ENCODE measurements at regions not wholly inside any gene's neighbourhood (a gene's known extent, or its start where the extent isn't known, plus 50 kb on each side); places are given as distances from the start of the nearest gene placed in this dataset.

DNA sequence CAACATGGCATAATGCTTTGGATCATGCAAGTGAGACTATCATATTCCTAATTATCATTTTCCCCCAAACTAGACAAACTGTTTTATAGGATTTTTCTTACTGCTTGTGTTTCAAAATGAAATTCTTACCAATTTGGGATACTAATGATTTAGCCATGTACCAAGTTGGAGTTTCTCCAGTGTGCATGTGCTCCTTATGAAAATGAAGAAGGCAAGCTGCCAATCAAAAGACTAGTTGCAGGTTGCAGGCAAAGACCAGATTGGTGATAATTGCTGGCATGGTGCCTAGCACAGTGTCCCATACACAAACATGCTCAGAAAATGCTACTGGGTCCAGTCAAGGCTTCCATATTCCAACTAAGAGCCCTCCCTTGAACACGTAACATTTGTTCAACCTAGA lies 771.8 kb upstream of the FANCL start:
- H3K36me3 ChIP-seq, result no peaks in the 10 kb centered on the region
- H3K9me3 ChIP-seq, result no peaks in the 10 kb centered on the region
- no peak overlapping the region for H3K27ac ChIP-seq
- no peaks in the 10 kb centered on the region for H3K4me1 ChIP-seq
- H3K4me3 ChIP-seq, result no peak overlapping the region
- ATAC-seq (no peak), DNase-seq (no peak)
- TF ChIP-seq, protein P1, sequence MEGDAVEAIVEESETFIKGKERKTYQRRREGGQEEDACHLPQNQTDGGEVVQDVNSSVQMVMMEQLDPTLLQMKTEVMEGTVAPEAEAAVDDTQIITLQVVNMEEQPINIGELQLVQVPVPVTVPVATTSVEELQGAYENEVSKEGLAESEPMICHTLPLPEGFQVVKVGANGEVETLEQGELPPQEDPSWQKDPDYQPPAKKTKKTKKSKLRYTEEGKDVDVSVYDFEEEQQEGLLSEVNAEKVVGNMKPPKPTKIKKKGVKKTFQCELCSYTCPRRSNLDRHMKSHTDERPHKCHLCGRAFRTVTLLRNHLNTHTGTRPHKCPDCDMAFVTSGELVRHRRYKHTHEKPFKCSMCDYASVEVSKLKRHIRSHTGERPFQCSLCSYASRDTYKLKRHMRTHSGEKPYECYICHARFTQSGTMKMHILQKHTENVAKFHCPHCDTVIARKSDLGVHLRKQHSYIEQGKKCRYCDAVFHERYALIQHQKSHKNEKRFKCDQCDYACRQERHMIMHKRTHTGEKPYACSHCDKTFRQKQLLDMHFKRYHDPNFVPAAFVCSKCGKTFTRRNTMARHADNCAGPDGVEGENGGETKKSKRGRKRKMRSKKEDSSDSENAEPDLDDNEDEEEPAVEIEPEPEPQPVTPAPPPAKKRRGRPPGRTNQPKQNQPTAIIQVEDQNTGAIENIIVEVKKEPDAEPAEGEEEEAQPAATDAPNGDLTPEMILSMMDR (IDR thresholded peaks at IDR 0.05), result no peak
- H3K27me3 ChIP-seq (ENCODE audit: low read depth), result no peaks in the 10 kb centered on the region
- intact Hi-C loops (cut with DNase I), result no loop called here

DNA sequence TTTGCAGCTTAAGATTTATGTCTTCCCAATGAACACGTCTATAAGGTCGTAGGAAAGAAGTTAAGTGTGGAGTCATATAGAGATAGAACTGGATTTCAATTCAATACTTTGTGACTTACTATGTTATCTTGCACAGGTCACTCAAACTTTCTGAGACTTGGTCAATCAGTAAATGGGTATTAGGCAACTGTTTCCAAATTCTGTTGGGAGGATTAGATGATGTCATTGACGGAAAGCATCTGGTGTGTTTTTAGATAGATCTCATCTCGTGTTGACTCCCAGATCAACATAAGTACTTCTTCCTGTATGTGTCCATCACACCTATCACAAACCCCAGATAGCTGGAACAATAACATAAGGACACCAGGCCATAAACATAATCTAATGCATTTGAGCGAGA lies 771.1 kb upstream of the FANCL start:
- no peaks in the 10 kb centered on the region for H3K36me3 ChIP-seq
- TF ChIP-seq, protein P1 (IDR thresholded peaks at IDR 0.05), result no peak
- no peak overlapping the region for H3K4me3 ChIP-seq
- no peak for ATAC-seq
- H3K27me3 ChIP-seq (ENCODE audit: low read depth), result no peaks in the 10 kb centered on the region
- intact Hi-C loops (cut with DNase I), result no loop called here
- no peak overlapping the region for H3K27ac ChIP-seq
- no peaks in the 10 kb centered on the region for H3K4me1 ChIP-seq
- no peaks in the 10 kb centered on the region for H3K9me3 ChIP-seq
- DNase-seq, result no peak

DNA sequence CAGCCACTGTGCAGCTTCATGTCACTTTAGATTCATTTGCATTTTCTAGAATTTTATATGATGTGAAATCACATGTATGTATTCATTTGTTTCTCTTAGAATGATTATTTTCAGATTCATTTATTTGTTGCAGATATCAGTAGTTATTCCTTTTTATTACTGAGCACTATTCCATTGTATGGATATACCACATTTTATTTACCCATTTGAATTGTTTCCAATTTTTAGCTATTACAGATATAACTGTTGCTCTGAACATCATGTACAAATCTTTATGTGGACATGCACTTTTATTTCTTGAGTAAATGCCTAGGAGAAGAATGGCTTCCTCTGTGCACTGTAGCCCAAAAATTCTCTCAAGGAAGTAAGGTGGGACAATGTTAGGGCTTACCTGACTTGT lies 767.8 kb upstream of the FANCL start:
- Histone ChIP-seq H3K4me3 (no peak overlapping the region), H3K27me3 (ENCODE audit: low read depth) (no peaks in the 10 kb centered on the region), H3K4me1 (no peaks in the 10 kb centered on the region), H3K9me3 (no peaks in the 10 kb centered on the region), H3K27ac (no peak overlapping the region), H3K36me3 (no peaks in the 10 kb centered on the region)
- TF ChIP-seq, protein P1 (IDR thresholded peaks at IDR 0.05), result no peak
- ATAC-seq (no peak), DNase-seq (no peak)
- intact Hi-C loops (cut with DNase I), result no loop called here

DNA sequence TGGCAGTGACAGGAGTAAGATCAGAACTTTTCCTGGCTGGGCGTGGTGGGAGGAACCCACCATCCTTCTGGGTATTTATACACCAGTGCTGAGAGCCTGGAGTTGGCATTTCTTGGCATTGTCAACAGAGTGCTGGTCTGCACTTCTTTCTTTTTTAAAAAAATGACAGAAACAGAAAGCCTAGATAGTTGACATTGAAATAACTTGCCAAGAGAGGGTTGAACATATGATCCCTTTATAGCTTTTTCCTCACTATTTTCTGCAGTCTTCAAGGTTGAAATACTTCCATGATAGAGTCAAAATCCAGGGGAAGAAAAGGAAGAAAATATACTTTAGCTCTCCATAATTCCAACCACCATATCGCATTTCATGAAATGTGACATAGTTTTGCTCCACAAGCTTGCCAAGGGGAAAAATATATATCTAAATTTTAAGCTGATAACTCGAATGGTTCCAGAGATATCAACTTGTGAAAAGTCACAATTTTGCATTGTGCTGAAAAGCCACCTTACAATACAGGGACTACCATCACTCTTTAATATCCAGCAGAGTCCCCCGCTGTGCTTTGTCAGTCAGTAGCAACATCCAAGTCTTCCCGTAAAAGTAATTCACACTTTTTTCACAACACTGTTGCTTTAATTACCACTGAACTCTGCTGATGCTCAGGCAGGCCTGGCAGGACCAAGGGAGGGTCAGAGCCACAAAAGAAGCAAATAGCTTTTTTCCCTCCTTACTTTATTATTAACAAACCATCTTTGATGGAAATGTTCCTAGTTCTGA lies 764.9 kb upstream of the FANCL start:
- Histone ChIP-seq H3K36me3 (no peaks in the 10 kb centered on the region), H3K4me3 (no peak overlapping the region), H3K9me3 (no peaks in the 10 kb centered on the region), H3K27ac (no peak overlapping the region), H3K4me1 (no peaks in the 10 kb centered on the region), H3K27me3 (ENCODE audit: low read depth) (no peaks in the 10 kb centered on the region)
- no peak for ATAC-seq
- DNase-seq, result no peak
- intact Hi-C loops (cut with DNase I), result no loop called here
- TF ChIP-seq, protein P1 (IDR thresholded peaks at IDR 0.05), result no peak

DNA sequence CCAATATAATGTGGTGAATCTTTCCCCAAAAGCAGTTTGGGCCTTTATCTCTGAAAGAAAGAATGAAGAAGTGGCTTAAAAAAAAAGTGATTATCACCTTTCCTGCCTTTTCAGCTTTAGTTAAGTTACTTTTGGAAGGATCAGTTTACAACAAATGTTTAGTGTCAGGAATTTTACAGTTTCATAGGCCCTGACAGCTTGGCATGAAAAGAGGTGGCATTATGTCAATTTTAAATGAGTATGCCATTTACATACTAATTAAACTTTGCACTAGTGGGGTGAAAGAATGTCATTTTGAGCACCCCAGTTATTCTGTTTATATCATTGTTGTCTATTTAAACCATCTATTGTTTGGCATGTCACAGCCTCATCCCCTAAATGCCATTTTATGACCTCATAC lies 763.5 kb upstream of the FANCL start:
- Histone ChIP-seq H3K9me3 (no peaks in the 10 kb centered on the region), H3K36me3 (no peaks in the 10 kb centered on the region), H3K4me1 (no peaks in the 10 kb centered on the region), H3K27ac (no peak overlapping the region), H3K27me3 (ENCODE audit: low read depth) (no peaks in the 10 kb centered on the region), H3K4me3 (no peak overlapping the region)
- no peak for ATAC-seq
- TF ChIP-seq, protein P1 (IDR thresholded peaks at IDR 0.05), result no peak
- DNase-seq, result no peak
- intact Hi-C loops (cut with DNase I), result no loop called here
